ENCODE measurements at regions not wholly inside any gene's neighbourhood (a gene's known extent, or its start where the extent isn't known, plus 50 kb on each side); places are given as distances from the start of the nearest gene placed in this dataset.
"Not testable (repeated sequence)": the region's sequence is repeated elsewhere in the genome, so short reads cannot be mapped to it uniquely, and the experiment has no call there.

DNA sequence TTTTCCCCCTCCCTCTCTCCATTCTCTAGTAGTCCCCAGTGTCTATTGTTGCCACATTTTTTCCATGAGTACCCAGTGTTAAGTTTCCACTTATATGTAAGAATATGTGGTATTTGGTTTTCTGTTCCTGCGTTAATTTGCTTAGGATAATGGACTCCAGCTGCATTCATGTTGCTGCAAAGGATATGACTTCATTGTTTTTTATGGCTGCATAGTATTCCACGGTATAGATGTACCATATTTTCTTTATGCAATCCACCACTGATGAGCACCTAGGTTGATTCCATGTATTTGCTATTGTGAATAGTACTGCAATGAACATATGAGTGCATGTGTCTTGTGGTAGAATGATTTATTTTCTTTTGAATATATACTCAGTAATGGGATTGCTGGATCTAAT is 77.4 kb upstream of the MEGF10 start:
- no peak for DNase-seq (ENCODE audit: low read depth, low spot score)

DNA sequence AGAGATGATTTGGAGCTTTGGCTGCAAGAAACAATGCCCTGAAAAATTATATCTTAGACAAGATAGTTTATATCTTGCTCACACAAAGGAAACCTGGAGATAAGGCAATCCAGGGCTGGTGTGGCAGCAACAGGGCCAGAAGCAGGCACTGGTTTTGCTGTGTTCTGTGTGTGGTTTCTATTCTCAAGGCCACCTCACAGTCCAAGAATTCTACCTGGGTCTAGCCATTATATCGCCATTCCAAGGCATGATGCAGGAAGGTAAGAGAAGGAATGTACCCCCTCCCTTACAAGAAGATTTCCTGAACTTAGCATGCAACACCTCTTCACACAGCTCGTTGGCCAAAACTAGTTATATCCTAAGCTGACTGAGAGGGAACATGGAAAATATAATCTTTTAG is 74.5 kb upstream of the MEGF10 start:
- DNase-seq (ENCODE audit: low read depth, low spot score): no peak

- no peak for DNase-seq (ENCODE audit: low read depth, low spot score)
These were observed 73.5 kb upstream of the MEGF10 start for GRCh38 chr5:127216898-127217675.

GRCh38 chr5:127221936-127222335 is 68.7 kb upstream of the MEGF10 start:
- not testable (repeated sequence) for DNase-seq (ENCODE audit: low read depth, low spot score)

- DNase-seq (ENCODE audit: low read depth, low spot score): not testable (repeated sequence)
These were observed 67.9 kb upstream of the MEGF10 start for GRCh38 chr5:127222571-127223156.

GRCh38 chr5:127223256-127223974 is 67.2 kb upstream of the MEGF10 start:
- no peak for DNase-seq (ENCODE audit: low read depth, low spot score)

DNA sequence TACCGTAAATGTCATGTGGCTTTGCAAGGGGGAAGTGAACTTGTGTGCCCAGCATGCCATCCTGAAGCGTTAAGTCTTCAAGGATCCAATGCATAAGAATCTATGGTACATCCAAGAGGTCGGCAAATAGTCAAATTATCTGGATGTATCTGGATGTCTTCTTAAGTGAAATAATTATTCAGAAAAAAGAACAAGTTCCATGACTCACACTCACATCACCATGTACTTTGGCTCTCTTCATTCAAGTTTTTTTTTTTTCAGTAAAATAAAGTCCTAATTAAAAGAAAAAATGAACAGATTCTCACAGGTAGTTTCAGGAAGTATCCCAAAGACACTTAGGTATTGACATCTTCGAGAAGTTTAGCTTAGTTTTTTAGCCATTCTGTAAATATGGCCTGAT is 62.7 kb upstream of the MEGF10 start:
- DNase-seq (ENCODE audit: low read depth, low spot score): no peak

GRCh38 chr5:127228540-127229184 is 61.9 kb upstream of the MEGF10 start:
- no peak for DNase-seq (ENCODE audit: low read depth, low spot score)

DNA sequence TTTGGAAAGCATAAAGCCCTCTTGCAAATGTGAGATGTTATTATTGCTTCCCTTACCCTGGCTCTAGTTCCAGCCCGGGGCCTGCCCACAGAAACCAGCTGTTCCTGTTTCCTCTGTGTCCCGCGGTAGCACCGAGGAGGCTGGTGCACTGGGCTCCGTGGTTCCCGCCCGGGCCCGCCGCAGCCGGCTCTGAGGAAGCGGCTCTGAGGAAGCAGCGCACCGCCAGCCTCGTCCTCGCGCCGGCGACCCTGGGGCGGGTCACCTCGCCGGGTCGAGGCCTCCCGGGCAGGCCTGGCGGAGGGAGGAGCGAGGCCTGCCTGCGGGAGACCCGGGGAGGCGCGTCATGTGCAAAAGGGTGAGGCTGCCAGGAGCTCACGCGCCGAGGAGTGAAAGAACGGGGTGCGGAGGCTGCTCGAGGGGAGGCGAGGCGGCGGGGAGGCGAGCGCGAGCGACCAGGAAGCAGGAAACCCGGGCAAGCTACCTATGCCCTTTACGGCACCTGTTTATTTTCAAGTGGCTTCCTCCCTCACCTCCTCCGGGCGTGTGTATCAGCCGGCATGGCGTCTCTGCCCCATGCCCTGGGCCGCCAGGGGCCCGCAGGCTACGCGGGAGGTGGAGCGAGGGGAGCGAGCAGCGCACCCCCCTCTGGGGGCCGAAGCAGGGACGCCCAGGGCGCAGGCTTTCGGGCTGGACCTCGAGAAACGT is 61.3 kb upstream of the MEGF10 start:
- peak; percentile 18 for DNase-seq (ENCODE audit: low read depth, low spot score)

- no peak for DNase-seq (ENCODE audit: low read depth, low spot score)
These were observed 59.5 kb upstream of the MEGF10 start for GRCh38 chr5:127231118-127231517.

GRCh38 chr5:127233590-127233989 is 57.0 kb upstream of the MEGF10 start:
- DNase-seq (ENCODE audit: low read depth, low spot score): no peak

DNA sequence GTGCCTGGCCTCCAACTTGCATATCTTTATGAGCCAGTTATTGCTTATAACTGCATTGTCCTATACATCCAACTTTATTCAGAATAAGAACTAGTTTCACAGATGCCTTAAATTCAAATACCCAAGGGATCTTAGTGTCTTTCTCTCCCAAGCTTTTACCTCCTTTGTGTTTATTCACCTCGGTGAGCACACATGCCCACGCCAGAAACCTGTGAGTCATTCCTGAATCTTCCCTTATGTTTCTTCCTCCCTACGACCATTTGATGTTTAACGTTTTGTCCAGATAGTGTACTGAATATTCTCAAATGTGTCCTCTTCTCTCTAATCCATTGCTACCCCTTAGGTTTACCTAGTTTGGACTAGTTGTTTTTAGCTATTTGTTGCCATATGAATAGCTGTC is 55.5 kb upstream of the MEGF10 start:
- DNase-seq (ENCODE audit: low read depth, low spot score): no peak

DNA sequence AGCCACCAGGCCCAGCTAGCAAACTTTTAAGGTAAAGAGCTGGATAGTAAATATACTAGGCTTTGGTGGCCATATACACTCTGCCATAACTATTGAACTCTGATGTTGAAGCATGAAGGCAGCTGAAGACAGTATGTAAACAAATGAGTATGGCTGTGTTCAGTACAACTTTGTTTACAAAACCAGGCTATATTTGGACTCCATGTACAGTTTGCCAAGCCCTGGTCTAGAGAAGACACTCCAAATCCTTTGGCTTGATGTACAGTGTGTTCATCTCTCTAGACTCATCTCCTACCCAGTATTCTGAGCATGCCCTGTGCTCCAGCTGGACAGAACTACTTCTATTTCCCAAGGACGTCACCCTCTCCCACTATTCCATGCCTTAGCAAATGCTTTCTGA is 54.3 kb upstream of the MEGF10 start:
- no peak for DNase-seq (ENCODE audit: low read depth, low spot score)
